HG02759 (cell line): ENCODE measurements at regions not wholly inside any gene's neighbourhood (a gene's known extent, or its start where the extent isn't known, plus 50 kb on each side); places are given as distances from the start of the nearest gene placed in this dataset.

Experiments used
- ATAC-seq: cut with Tn5 transposase; IDR thresholded peaks from one replicate; pipeline ENCODE4 v1.9.1; 2021; ENCODE audit warnings: mild to moderate bottlenecking, moderate library complexity; ENCODE audit not compliant: unreplicated experiment

DNA sequence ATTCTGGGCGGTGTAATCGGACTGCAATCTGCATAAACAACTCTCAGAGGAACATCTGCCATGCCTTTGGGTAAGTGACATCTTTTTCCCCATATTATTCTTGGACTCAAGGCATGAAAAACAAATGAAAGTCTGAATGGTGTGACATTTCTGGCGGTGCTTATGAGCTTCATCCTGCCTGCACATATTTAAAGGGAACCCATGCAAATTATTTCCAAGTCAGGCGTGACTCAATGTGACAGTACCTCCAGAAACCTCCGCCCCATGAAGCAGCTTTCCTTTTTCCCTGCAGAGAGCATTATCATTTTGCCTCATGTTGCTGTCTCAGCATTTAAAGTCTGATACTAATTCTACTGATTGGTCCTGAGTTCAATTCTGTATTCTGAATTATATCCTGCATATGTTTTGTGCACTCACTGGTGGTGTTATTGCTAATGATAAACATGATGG lies 585.4 kb downstream of the SNAPC1 start:
- no peak for ATAC-seq

DNA sequence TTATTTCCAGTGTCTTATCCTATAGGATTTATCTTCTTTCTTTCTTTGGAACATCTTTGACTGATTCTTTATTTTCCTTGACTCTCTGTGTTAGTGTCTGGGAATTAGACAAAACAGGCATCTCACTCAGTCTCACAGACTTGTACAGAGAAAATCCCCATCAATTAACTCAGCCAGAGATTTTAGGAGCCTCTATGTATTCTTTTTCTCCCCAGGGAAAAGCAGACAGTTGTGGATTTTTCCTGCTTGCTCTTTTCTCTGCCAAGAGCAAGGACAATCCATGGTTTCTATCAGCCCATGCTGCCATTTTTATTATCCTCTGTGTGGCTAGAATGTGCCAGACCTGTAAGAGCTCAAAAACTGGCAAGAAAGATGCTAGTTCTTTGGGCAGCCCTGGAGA lies 595.1 kb downstream of the SNAPC1 start:
- ATAC-seq: no peak

DNA sequence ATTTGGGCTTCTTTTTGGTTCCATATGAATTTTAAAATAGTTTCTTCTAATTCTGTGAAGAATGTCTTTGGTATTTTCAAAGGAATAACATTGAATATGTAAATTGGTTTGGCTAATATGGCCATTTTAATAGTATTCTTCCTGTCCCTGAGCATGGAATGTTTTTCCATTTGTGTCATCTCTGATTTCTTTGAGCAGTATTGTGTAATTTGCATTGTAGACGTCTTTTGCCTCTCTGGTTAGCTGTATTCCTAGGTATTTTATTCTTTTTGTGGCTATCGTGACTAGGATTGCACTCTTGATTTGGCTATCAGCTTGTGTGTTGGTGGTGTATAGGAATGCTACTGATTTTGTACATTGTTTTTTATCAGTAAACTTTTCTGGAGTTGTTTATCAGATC lies 601.9 kb downstream of the SNAPC1 start:
- ATAC-seq: no peak

DNA sequence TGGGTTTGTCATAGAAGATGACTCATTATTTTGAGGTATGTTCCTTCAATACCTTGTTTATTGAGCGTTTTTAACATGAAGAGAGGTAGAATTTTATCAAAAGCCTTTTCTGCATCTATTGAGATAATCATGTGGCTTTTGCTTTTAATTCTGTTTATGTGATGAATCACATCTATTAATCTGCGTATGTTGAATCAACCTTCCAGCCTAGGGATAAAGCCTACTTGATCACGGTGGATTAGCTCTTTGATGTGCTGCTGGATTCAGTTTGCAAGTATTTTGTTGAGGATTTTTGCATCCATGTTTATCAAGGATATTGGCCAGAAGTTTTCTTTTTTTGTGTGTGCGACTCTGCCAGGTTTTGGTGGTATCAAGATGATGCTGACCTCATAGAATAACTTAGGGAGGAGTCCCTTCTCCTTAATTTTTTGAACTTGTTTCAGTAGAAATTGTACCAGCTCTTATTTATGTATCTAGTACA lies 602.6 kb downstream of the SNAPC1 start:
- ATAC-seq: no peak

DNA sequence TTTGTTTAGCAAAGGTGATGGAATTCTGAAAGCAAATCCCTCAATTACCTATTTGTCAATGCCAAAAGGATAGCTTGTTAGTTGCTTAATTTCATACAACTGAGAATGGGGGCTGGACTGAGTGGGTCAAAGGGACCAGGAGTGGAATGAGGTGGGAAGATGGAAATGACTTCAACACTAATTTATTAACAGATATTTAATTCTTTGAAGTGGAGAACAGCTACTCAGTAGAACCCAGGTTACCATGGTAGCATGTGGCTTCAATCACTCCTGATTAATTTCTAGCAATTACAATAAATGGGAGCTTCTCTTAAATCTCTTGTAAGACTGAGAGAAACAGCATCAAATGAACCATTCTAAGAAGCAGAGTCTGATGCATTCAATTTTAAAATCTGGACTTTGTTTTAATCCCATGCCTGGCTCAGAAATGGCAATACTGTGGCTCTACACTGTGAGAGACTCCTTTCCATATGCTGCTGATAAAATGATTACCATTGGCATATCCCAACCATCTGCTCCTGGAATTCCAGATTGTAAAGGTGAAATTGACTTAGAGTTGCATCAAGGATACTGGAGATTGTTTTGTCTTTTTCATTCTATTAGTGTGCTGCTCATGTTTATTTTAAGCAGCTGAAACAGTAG lies 607.8 kb downstream of the SNAPC1 start:
- no peak for ATAC-seq

DNA sequence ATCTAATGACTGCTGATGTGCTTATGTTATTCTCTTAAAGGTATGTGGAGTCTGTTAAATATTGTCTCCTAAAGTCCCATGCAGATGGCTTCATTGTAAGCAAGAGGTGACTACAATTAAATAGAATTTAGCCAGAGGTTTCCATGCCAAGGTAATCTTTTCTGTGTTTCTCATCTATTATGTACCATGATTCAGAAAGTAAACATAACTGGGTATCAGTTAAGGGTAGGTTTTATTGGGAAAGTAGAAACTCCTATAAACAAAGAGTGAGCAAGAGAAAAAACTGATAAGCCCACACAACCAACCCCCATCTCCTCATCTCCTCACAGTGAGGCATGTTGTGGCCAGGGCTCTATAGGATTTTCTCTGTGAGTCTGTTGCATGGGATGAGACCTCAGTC lies 611.7 kb downstream of the SNAPC1 start:
- no peak for ATAC-seq

DNA sequence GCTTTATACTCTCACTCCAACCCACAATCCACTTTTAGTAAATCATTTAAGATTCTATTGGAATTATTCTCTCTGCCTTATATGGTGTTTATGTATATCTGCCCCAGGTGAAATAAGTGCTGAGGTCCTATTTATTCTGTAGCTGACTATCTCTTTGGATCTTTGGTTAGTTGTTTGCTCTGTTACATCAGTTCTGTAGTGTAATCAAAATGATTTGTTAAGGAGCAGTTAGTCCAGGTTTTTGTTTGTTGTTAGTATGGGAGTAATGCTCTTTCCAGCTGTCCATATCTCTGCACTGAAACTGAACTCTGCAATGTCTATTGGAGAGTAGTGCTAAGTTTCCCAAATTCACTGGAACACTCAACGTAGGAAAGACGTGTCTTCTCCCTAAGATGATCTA lies 615.8 kb downstream of the SNAPC1 start:
- no peak for ATAC-seq

DNA sequence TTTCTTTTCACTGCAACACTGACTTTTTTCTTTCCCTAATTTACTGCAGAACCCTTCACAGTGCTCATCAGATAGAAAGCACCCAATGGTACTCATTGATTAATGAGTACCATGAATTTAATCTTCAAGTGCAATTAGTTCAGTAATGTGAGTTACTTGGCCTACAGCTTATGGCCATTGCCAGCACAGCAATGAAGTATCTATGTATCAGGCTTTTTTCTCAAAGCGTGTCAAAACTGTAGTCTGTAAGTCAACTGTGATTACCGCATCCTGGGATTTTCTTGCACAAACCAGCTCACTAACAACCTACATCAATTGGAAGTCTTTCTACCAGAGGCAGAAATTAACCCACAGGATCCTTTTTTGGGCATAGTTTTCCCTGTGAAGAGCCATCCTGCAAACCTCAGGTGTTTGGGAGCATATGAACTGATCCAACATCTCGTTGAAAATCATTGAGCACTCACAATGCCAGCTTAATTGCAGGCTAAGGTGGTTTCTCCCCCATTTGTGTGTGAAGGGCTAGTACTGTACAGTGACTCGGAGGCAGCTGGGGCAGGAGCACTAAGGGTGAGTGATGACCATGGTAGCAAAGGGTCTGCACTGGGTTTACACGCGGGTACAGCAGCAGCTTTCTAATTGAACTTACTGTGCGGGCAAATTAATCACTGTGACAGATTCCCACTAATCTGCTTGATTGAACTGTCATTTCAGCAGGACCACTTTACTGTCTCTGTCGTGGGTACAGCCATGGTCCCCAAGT lies 619.3 kb downstream of the SNAPC1 start:
- ATAC-seq: no peak

DNA sequence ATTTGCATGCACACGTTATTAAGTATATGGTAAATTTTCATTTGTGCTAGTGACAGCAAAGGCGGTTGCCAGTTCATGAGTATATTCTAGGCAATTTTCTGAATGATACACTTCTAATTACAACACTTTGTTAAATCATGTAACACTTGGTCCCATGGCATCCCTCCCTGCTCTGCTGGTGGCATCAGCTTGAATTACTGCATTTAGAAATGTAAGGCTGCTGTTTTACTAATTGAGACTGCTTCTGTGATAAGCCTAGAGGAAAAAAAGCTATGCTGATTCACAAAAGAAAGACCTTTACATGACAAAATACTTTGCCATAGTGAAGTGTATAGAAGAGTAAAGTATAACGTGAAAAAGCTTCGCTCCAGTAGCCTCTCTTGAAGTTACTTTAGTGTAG lies 636.1 kb downstream of the KCNH5 start:
- no peak for ATAC-seq

DNA sequence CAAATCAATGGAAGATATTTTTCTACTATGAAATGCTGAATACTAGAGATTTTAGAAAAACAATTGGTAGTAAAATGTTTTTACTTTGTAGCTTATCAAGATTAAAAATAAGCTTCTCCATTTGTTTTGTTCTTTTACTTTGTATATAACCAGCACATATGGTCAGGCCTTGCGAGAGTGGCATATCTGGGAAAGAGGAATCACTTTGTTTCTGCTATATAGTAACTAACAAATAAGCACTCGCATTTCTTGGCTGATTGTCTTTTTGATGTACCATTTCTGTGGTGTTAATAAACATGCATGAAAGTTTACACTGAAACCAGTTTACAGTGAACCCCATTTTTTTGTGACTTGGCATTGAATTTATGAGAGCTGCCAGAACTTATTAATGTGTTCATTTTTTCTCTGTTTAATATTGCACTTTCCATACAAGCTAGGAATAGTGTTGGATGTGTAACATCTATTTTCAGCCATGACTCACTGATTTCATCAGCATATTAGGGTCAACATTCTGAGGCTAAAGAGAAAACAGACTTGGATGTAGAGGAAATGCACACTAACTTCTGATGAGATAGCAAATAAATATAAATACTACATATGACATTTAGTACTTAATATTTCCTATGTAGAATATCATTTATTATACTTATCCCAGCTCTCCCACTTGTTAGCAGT lies 635.5 kb downstream of the KCNH5 start:
- no peak for ATAC-seq

DNA sequence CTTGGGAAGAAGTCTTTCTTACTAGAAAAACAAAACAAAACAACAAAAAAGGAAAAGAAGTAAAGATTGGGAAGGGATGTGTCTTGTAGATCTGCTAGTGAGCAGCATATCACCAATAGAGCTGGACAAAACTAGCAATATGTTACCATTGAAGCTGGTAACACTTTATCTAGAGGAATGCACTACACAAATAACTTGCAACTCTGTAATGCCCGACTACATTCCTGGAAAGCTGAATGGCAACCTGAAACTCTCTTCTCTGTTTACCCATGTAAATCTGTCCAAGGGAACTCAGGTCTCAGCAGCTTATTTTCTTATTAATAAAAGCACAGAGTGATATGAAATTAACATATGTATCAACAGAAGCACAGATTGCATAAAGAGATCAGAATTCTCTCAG lies 624.4 kb downstream of the KCNH5 start:
- ATAC-seq: no peak

DNA sequence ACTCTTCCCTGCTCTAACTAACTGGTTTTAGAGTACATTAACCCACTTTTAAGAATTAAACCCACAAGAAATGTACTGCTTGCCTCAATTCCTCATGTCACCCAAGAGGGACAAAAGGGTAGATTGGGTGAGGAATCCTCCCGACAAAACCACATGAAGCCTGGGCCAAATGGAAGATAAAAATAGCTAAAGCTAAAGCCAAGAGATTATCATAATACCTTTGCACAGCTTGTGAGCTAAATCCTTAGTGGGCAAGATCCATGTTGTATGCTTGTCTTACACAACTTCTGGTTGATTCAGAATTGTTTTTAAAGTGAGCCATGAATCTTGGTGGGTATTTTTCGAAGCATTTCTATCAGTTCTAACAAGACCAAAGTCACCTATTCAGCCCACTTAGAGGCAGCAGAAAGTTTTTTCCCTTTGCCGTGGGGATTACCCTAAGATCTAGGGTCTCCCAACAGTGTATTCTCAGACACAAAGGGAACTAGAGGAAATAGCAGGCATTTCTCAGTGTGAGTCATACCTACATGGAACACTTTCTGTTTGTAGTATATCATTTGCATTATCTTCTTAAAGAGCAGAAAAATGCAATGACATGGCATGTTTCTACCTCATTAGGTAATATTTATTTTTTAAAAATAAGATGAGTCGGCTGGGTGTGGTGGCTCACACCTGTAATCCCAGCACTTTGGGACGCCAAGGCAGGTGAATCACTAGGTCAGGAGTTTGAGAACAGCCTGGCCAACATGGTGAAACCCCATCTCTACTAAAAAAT lies 616.6 kb downstream of the KCNH5 start:
- no peak for ATAC-seq

DNA sequence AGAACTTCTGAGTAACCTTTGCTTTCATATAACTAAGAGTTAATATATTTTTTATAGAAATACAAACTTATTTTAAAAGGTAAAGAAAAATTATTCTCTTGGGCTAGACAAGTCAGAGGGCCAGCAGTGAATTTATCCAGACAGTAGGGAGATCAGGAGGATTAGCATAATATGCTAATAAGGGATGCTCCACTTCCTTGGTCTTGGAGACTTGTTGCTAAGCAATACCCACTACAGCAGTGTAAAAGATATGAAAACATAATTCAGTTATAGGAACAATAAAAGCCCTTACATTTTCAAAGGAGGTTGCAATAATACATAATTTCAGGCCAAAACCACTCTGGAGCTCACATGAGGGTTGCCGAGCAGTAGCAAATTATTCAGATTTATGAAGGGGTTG lies 615.6 kb downstream of the KCNH5 start:
- ATAC-seq: no peak

DNA sequence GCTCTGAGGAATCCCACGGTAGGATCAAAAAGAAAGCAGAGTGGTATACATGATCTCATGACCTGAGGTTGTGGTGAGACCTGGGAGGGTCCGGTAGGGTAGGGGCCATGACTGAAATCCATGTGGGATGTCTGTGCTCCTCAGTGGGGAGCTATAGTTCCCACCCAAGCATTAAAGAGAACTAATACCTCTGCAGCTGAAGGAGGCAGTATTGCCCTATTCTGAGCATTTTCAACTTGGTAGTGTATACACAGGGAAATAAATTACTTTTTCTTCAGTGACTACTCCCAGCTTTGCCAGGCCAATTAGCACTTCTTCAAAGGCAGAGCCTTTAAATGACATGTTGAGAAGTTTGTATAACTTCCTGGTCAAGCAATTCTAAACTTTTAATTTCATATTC lies 613.8 kb downstream of the KCNH5 start:
- no peak for ATAC-seq

DNA sequence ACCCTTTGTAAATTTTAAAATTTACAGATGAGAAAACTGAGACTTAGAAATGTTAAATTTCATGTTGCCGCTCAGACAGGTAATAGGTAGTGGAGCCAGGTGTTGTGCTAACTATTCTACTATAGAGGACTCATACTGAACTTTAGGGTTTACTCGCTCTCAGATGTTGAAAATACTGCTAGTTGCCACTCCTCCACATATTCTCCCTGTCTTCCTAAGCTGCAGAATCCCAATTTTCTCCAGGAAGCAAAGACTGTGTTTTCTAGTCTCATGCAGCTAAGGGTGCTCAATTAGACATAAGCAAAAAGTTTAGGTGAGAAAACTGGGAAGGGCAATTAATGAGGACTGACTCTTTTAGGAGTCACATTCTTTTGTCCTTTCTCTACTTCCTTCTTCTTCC lies 612.3 kb downstream of the KCNH5 start:
- no peak for ATAC-seq

DNA sequence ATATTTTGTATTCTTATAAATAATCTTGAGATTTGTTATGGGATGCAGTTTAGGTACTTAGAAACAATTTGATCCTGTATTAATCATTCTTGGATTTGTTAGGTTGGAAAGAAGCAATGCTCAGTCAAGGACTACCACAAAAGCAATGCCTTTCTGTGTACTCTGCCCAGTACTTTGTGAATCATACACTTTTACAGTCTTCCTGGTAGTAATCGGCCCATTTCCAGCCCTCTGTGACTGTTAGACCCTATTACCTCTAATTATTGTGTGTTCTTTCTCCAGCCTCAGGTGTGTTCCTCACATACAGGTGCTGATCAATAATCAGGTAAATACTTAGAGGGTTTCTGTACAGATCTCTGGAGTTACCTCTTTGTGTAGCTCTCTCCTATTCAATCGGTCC lies 609.0 kb downstream of the KCNH5 start:
- ATAC-seq: no peak

DNA sequence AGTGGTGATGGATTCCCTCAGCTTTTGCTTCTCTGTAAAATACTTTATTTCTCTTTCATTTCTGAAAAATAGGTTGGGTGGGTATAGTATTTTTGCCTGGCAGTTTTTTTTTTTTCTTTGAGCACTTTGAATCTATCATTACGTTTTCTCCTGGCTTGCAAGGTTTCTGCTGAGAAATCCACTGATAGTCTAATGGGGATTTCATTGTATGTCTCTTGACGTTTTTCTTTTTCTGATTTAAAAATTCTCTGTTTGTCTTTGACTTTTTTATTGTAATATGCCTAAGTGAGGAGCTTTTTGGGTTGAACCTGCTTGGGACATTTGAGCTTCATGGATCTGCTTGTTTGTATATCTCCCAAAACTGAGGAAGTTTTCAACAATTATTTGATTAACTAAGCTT lies 606.0 kb downstream of the KCNH5 start:
- no peak for ATAC-seq

DNA sequence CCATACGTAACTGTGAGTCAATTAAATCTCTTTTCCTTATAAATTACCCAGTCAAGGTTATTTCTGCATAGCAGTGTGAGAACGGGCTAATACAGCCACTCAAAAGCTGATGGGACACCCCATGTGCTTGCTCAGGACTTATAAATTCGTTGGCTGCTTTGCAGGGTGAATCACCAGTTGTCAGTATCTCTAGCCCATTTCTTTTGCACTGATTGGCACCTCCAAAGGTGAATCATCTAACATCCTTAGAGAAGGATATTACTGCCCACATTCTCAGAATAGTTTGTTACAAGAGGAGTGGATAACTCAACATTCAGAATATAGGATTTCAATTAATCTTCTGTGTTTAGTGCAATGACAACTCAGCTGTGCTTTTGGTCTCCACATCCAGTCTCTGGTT lies 601.5 kb downstream of the KCNH5 start:
- no peak for ATAC-seq

DNA sequence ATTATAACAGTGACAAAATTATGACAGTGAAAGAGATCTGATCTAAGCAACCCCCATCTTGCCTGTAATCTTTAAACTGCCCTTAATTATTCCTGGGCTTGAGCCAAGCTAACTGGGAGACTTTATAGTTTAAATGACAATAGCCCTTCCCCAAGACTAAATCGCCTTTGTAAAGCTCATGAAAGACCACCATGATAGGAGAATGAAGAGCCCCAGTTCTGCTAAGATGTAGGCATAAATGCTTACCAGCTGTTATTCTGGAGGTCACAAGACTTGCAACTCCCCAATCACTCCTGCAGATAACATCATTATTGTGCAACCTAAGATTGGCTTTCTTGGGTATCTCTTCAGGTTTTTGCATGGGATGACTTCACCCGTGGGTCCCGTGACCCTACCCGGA lies 599.7 kb downstream of the KCNH5 start:
- ATAC-seq: no peak

DNA sequence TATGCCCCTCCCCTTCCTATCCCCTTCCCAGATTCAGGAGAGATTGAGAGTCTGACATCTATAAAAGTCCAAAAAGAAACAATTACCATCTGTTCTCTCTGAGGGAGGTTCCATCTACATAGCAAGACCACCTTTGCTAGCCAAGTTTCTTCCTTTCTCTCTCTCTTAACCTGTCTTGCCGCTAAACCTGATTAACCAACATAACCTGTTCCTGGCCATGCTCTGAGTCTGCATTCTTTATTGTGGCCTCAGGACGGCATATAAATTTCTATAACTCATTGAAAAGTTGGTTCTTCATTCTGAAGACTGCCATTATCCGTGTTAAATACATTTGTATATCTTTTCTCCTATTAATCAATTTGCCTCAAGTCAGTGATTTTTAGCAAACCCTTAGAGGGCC lies 594.0 kb downstream of the KCNH5 start:
- ATAC-seq: no peak

DNA sequence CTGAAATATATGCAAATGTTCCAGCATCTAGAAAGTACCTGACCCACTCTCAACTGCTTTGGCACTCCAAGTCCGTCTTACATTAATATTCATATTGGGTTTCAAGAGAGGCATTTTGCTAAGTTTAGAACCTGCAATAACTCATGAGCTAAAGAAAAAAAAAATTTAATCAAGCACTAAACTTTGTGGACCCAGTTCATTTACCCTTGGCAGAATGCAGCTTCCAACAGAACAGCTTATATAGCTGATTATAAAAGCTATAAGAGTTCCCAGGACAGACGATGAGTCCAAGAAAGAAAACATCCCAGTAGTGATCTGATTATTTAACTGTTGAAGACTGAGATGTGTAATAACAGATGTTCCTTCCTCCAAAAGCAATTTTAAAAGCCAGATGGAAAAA lies 592.0 kb downstream of the KCNH5 start:
- ATAC-seq: no peak
